Femur (tissue), 1 donor: ENCODE measurements at regions not wholly inside any gene's neighbourhood (a gene's known extent, or its start where the extent isn't known, plus 50 kb on each side); places are given as distances from the start of the nearest gene placed in this dataset.

Experiments
- DNase-seq: peaks from one replicate; pipeline ENCODE4 v3.0.0-alpha.2; 2017

- no peak for DNase-seq
These were observed 74.3 kb downstream of the KCNF1 start for GRCh38 chr2:10985901-10986535.

DNA sequence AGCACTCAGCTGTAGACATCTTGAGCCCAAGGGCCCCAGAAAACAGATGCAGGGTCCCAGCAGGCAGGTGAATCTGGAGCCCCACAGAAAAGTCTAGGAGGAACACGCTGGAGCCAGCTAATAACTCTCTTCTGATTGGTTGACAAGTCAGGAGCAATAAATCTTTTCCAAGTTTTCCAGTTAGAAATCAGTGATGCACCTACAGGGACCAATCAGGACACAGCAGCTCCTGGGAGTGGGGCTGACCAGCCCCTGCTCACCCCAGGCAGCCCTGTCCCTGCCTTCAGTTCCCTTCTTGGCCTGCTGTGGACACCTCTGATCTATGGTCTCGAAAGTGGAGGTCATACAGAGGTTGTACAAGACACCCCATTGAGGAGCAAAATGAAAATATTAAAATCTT is 75.7 kb downstream of the KCNF1 start:
- no peak for DNase-seq

- DNase-seq, result no peak
These were observed 76.1 kb downstream of the KCNF1 start for GRCh38 chr2:10987861-10988260.

- DNase-seq, result no peak
These were observed 77.4 kb downstream of the KCNF1 start for GRCh38 chr2:10989151-10989550.

- no peak for DNase-seq
These were observed 78.0 kb downstream of the KCNF1 start for GRCh38 chr2:10989782-10990181.

DNA sequence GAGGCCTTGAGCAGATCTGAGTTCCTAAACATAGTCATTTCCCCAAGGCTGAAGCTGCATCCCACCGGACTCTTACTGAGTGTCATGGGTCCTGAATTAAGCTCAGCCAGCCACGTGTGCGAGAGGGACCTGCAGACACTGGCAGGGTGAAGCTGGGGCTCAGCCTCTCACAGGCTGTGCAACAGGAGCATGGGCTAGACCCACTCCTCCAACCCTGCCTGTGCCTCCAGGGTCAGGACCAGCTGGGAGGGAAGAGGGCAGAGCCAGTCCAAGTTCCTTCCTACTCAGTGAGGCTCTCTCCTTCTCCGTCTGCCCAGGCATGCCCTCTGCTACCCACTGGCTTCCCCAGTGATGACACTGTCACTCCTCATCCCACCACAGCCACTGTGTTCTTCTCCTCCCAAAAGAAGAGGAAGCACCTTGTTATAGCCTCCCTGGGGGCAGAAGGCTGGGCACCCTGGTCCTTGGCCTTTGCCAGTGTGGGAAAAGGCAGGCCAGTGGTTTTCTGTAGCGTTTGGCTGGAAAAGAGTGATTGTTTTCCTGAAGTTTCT is 78.9 kb downstream of the KCNF1 start:
- peak; percentile 6 for DNase-seq

DNA sequence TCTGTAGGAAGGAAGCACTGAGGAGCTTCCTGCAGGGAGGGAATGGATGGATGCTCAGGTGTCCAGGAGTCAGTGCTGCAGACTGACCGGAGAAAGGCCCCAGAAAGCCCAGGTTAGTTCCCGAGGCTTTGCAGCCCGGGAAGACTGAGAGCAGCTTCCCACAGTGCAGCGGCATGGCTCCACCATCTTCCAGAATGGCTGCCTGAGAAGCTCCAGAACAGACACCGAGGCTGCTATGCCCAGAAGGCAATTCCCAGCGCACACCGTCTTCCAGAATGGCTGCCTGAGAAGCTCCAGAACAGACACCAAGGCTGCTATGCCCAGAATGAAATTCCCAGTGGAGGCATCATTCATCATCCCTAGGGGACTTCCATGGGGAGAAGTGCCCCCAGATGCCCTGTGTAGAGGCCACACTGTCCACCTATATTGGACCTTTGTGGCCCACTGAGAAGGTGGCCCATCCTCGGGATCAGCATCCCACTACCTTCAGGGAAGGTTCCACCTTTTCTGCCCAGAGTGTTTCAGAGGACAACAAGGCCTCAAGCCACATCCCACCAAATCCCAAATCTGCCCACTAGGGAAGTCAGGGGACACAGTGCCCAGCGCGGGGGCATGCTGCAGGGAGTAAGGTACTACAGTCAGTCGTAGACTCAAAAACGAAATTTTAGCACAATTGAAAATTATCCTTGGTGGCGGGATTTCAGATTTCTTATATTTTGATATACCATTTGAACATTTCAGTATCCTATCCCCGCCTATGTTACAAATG is 80.5 kb downstream of the KCNF1 start:
- peak; percentile 3 for DNase-seq

- DNase-seq, result no peak
These were observed 81.3 kb downstream of the KCNF1 start for GRCh38 chr2:10993001-10993481.

DNA sequence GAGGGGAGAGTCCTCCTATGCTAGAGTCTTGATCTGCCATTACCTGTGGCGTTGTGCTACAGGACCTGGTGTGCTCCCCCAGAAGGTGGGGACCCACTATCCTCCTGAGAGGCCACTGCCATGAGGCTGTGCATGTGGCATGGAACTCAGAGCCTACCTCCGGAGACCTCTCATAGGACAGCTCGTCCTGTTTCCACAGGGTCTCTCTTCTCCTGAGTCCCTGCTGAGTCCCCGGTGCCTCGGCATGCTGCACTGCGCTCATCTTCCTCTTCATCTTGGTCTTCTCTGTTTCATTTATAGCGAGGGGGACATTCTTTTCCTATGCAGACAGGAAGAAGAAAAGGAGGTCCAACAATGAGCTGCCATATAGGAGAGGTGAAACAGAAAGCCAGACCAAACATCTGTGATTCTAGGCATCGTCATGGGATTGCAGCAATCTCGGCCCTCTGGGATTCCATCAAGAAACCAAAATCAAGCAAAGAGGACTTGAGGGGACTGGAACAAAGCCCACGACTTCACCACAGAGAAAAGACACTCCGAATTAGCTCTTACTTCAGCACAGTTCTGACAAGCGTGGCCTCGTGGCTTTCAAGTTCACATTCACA is 83.7 kb downstream of the KCNF1 start:
- DNase-seq, result no peak

- no peak for DNase-seq
These were observed 92.5 kb downstream of the KCNF1 start for GRCh38 chr2:11004199-11004598.

GRCh38 chr2:11005032-11005431 is 93.3 kb downstream of the KCNF1 start:
- DNase-seq, result no peak

- no peak for DNase-seq
These were observed 94.5 kb downstream of the KCNF1 start for GRCh38 chr2:11006191-11006590.

DNA sequence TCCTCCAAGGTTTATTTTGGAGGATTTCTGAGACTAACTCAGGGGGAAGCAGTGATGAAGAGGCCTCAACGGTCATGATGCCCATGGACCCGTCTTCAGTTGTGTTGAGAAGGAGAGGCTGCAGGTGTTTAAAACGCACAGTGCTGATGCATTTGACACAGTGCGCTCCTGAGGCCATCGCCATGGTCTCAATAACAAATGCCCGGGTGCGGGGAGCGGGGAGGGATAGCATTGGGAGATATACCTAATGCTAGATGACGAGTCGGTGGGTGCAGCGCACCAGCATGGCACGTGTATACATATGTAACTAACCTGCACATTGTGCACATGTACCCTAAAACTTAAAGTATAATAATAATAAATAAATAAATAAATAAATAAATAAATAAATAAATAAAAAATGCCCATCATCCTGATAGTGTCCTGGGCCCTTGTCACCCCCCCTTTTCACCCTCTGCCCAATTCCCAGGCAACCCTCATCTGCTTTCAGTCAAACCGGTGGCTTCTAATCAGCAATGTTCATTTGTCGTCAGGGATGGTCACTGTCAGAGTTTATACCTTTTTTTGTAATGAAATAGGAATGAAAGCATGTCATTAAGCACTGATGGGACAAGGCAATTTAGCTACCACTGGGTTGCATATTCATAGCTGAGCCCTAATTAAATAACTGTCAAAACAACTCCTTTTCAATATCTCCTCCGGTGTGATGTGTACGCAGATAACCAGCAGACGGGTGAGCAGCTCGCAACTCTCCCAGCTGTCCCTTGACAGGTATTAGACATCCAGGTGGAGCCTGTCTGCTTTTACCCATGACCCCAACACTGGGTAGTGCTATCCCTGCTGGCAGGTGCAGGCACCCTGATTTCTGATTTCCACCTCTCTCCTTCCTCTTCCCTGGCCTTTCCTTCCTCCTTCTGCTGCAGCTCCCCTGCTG is 95.9 kb downstream of the KCNF1 start:
- DNase-seq, result no peak

DNA sequence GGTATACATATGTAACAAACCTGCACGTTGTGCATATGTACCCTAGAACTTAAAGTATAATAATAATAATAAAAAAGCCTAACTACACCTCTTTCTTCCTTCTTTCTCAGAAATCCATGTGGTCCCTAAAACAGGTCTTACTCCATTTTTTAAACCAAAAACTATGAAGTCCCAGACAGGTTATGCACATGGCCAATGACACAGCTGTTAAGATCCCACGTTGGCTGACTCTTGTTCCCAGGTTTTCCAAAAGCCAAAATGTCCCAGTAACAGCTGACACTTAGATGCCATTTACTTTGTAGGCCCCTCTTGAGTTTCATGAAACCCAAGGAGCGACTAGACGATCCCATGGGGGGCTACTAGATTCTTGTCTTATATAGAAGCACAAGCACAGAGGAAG is 97.0 kb downstream of the KCNF1 start:
- DNase-seq, result no peak

GRCh38 chr2:11009176-11009575 is 97.4 kb downstream of the KCNF1 start:
- no peak for DNase-seq

GRCh38 chr2:11009891-11010290 is 98.2 kb downstream of the KCNF1 start:
- no peak for DNase-seq

DNA sequence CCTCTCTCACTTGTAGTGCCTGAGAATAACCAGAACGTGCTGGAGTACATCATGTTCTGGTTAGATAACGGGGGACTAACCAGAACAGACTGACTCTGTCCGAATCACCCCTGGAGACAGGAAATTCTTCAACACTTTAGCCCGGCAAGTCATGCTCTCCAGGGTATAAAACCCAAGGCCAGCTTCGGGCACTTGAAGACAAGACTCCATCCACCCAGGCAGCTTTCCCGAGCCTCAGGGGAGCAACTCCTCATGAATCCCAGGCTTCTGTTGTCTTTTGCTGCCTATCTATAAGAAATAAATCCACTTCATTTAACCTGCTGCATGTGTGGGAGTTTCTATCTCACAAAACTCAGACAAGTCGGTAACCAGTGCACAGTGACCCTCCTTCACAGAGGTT is 99.6 kb downstream of the KCNF1 start:
- DNase-seq, result no peak

GRCh38 chr2:11012131-11012693 is 100.5 kb downstream of the KCNF1 start:
- DNase-seq, result no peak

DNA sequence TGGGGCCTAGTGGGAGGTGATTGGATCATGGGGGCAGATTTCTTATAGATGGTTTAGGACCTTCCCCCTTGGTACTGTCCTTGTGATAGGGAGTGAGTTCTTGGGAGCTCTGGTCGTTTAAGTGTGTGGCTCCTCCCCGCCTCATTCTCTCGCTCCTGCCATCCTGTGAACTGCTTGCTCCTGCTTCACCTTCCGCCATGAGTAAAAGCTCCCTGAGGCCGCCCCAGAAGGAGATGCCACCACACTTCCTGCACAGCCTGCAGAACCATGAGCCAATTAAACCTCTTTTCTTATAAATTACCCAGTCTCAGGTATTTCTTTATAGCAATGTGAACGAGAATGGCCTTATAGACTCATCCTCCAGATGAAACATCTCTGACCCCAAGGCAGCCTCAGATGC is 101.5 kb downstream of the KCNF1 start:
- no peak for DNase-seq

GRCh38 chr2:11014026-11014425 is 102.3 kb downstream of the KCNF1 start:
- DNase-seq, result no peak

DNA sequence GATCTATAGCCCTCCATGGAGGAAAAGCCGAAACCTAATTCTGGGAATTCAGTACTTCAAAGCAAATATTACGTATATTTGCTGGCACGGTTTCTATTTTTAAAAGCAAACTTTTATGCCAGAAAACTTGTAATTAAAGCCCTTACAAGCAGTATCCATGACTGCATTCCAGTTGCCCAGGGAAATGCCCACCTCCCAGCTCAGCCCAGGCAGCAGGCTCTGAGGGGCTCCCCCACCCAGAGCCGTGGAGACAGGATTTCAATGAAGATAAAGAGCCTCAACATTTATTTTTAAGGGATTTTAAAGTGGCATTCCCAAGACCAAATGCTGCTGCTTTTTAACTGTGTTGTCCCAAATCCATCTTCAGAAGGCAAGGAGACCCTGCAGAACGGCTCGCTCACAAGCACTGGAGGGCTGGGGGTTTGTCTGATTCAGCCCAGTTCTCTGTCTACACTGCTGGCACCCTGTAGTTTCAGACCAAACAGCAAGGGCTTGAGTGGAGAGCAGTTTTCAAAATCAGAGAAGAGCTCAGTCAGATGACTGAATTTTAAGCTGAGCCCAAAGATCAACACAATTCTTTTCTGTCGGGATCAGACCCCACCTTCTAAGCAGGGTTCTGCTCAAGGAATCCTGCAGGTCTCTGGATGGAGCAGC is 105.1 kb downstream of the KCNF1 start:
- no peak for DNase-seq

DNA sequence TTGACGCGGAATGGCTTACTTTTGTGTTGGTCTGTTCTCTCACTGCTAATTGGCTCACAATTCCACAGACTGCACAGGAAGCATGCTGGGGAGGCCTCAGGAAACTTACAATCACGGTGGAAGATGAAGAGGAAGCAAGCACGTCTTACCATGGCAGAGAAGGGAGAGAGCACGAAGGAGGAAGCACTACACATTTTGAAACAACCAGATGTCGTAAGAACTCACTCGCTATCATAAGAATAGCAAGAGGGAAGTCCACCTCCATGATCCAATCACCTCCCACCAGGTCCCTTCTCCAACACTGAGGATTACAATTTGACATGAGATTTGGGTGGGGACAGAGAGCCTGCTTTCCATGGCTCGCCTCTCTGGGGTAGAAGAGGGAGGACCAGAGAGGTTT is 106.2 kb downstream of the KCNF1 start:
- no peak for DNase-seq
